HUES64 (cell line): ENCODE measurements at regions not wholly inside any gene's neighbourhood (a gene's known extent, or its start where the extent isn't known, plus 50 kb on each side); places are given as distances from the start of the nearest gene placed in this dataset.

Experiments
- H3K27ac ChIP-seq: 2 replicates; pipeline ENCODE4 v1.7.0; 2013; ENCODE audit warnings: low read depth, low read length, inconsistent platforms
- H3K27me3 ChIP-seq: 2 replicates; pipeline ENCODE4 v1.6.1; 2013; ENCODE audit warnings: mild to moderate bottlenecking, low read length; ENCODE audit not compliant: insufficient read depth
- H3K36me3 ChIP-seq: 2 replicates; pipeline ENCODE4 v1.6.1; 2013; ENCODE audit warnings: mild to moderate bottlenecking, low read length; ENCODE audit not compliant: insufficient read depth
- H3K4me1 ChIP-seq: 2 replicates; pipeline ENCODE4 v1.6.1; 2013; ENCODE audit warnings: mild to moderate bottlenecking, low read length, moderate library complexity; ENCODE audit not compliant: insufficient read depth
- H3K4me3 ChIP-seq: 2 replicates; pipeline ENCODE4 v1.5.1; 2013; ENCODE audit warnings: mild to moderate bottlenecking, low read length, moderate library complexity
- H3K9ac ChIP-seq: 2 replicates; pipeline ENCODE4 v1.6.1; 2013; ENCODE audit warnings: mild to moderate bottlenecking, low read depth, low read length
- H3K9me3 ChIP-seq: 2 replicates; pipeline ENCODE4 v1.6.1; 2013; ENCODE audit warnings: low read depth, low read length; ENCODE audit not compliant: insufficient read depth
- WGBS: fragments of 150-250, 120-280 bp; methylation state at CpG from one replicate; pipeline ENCODE4 v1.1.7; 2013; ENCODE audit warnings: missing lambda C conversion rate; 5-methylcytosine and 5-hydroxymethylcytosine counted together

DNA sequence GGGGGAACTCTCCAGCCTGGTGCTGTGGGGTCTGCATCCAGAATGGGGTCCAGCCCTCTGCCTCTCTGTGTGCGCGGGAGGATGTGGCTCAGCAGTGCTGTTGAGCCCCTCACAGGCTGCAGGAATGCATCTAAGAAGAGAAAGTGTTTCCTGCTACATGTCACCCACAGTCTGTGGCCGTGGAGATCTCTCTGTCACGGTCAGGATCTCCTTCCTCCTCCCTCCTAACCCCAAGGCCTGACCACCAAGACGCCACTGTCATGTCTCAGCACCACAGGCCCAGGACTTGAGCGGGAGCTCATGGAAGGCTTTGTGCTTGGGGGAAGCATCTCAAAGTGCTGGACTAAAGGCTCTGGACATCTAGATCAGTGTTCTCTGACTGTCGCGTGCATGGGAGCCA, 90.1 kb downstream of the SREK1 start:
- Histone ChIP-seq H3K36me3 (no peaks in the 10 kb centered on the region), H3K27me3 (no peaks in the 10 kb centered on the region), H3K4me3 (no peak overlapping the region), H3K9ac (no peak overlapping the region), H3K4me1 (peaks cover 16% of the 10 kb centered on the region), H3K9me3 (no peaks in the 10 kb centered on the region), H3K27ac (no peak overlapping the region)
- 95% methylated on average over 8 of the region's 8 CpGs for WGBS

DNA sequence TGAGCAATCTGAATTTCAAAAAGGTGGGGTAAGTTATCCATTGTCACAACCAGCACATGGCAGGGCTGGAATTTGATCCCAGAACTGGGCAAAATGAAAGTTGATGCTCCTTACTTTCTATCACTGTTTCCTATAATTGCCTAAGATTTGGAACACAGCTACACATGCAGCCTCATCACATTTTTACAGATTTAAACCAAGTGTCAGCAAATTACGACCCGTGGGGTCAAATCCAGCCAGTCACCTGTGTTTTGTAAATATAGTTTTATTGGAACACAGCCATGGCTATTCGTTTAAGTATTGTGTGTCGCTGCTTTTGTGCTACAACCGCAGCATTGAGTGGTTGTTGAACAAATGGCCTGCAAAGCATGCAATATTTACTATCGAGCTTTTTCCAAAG, 94.3 kb downstream of the SREK1 start:
- no peaks in the 10 kb centered on the region for H3K36me3 ChIP-seq
- H3K27ac ChIP-seq: no peak overlapping the region
- peaks cover 3% of the 10 kb centered on the region; the same call in 1 of the 2 replicates for H3K4me1 ChIP-seq
- WGBS: 92% methylated on average over 6 of the region's 6 CpGs
- no peak overlapping the region for H3K9ac ChIP-seq
- no peaks in the 10 kb centered on the region for H3K9me3 ChIP-seq
- H3K4me3 ChIP-seq: no peak overlapping the region
- H3K27me3 ChIP-seq: no peaks in the 10 kb centered on the region

DNA sequence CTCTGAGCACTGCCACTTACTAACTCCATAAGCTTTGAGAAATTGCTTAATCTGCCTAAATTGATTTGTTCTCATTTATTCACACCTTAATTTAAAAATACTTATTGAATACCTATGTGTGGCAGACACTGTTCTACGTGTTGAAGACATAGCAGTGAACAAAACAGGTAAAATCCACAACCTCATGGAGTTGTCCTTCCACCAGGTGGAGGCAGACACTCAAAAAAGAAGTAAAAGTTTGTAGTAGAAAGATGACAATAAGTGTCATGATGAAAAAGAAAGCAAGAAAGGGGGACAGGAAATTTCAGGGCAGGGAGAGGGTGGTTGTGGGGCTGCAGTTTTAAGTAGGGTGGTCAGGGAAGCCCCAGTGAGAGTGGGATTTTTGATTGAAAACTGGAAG, 94.9 kb downstream of the SREK1 start:
- Histone ChIP-seq H3K27ac (no peak overlapping the region), H3K4me3 (no peak overlapping the region), H3K27me3 (no peaks in the 10 kb centered on the region), H3K9me3 (no peaks in the 10 kb centered on the region), H3K9ac (no peak overlapping the region), H3K36me3 (no peaks in the 10 kb centered on the region), H3K4me1 (no peaks in the 10 kb centered on the region)
- 86% methylated on average over 1 of the region's 1 CpG for WGBS

DNA sequence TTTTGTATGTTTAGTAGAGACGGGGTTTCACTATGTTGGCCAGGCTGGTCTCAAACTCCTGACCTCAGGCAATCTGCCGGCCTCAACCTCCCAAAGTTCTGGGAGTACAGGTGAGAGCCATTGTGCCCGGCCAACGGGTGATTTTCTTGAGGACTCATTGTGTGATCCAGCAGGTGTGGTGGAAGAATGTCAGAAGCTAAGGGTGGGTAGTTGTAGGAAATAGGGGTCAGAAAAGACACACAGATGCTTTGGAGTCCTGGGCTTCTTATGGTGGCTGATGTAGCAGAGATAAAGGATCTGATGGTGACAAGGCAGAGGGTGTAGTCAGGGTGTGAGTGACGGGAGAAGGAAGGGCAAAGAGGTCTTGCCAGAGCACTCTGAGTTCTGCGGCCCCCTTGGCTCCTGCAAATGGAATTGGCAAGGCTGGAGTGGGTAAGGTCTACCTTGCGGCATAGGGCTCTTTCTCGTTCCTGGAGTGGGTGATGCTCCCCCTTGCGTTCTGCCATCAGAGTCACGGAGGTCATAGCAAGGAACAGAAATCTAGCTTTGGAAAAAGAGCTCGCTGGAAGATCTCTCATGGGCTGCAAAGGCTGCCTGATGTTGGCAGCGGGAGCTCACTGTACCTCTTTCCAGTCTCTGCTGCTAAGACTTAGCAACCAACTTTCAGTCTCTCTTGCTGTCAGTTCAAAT, 97.2 kb downstream of the SREK1 start:
- no peak overlapping the region for H3K9ac ChIP-seq
- H3K27ac ChIP-seq: no peak overlapping the region
- H3K4me1 ChIP-seq: no peaks in the 10 kb centered on the region
- H3K9me3 ChIP-seq: no peaks in the 10 kb centered on the region
- H3K36me3 ChIP-seq: no peaks in the 10 kb centered on the region
- no peaks in the 10 kb centered on the region for H3K27me3 ChIP-seq
- no peak overlapping the region for H3K4me3 ChIP-seq
- 91% methylated on average over 12 of the region's 12 CpGs for WGBS

DNA sequence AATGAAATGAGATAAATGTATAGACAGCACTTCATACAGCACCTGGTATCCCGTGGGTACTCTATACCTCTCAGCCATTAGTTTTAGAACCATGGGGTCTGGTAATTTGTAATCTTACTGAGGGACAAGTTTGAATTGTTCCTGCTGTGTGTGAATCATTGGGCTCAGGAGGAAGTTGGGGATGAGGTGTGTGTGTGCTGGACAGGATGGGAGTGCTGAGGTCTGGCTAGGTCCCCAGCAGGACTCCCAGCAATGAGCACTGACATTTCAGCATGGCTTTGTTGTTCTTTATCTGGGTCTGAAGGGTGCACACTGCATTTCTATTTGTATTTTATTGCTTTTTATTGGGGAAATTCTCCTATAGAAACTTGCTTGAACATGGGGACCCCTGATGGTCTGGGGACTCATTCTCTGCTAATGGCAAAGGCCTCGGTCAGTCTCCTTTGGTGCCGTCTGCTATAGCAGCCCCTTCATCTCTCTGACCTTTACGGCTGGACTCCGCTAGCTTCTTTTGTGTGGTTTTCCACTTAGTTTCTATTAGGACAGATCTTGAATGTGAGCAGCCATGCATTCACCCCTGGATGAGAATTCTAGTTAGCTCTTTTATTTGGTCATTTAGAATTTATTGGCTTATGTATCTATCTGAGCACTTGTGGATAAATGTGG, 98.1 kb downstream of the SREK1 start:
- Histone ChIP-seq H3K27me3 (no peaks in the 10 kb centered on the region), H3K9ac (no peak overlapping the region), H3K9me3 (no peaks in the 10 kb centered on the region), H3K36me3 (no peaks in the 10 kb centered on the region), H3K4me1 (no peaks in the 10 kb centered on the region), H3K4me3 (no peak overlapping the region), H3K27ac (no peak overlapping the region)
- WGBS: 93% methylated on average over 5 of the region's 5 CpGs

DNA sequence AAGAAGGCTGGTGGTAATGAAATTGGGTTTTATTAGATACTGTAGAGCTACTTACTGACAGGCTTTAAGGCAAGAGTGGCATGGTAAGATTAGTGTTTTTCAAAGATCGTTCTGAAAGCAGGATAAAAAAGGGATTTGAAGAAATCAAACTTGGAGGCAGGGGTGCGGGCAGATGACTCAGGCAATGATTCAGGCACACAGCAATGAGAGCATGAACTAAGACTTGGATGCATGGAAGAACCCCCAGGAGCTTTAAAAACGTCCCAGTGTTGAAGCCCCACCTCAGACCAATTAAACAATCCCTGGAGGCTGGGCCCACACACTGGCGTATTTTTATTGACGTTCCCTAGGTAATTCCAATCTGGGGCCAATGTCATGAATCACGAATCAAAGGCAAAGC, 102.5 kb downstream of the SREK1 start:
- no peak overlapping the region for H3K9ac ChIP-seq
- WGBS: 87% methylated on average over 6 of the region's 6 CpGs

DNA sequence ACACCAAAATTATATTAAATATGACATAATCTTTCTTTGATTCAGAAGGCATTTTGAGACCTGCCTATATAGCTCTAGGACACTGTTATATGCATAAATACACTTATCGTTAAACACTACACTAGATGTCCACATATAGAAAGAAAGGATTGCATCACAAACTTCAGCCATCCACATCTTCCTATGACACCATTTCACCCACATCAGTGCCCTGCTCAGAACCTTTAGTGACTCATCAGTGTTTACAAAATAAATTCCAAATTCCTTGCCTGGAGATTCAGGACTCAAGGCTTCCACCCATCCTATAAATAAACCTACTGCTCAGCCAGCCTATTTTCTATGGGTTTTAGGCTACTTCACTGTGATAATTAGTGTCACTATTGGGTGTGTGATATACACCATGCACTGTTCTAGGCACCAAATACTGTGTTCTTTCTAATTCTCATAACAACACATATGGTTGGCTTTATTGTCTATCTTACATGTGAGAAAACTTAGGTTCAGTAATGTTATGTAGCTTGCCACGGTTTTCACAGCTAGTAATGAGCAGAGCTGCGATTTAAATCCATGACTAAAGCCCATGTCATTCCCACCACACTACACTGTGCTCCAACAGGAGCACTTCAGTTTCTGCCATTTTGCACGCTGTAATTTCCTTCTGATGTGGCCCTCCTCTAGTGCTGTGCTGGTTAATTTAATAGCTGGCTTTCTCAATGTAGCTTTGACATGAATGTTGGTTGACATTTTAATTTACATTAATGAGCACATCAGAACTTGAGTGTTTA, 103.3 kb downstream of the SREK1 start:
- Histone ChIP-seq H3K9me3 (no peaks in the 10 kb centered on the region), H3K27ac (no peak overlapping the region), H3K4me3 (no peak overlapping the region), H3K36me3 (no peaks in the 10 kb centered on the region), H3K9ac (no peak overlapping the region), H3K27me3 (no peaks in the 10 kb centered on the region), H3K4me1 (no peaks in the 10 kb centered on the region)
- 84% methylated on average over 4 of the region's 4 CpGs for WGBS

More for the DNA sequence above, 102.5 kb downstream of the SREK1 start:
- Histone ChIP-seq H3K27ac (no peak overlapping the region), H3K4me3 (no peak overlapping the region), H3K27me3 (no peaks in the 10 kb centered on the region), H3K4me1 (no peaks in the 10 kb centered on the region), H3K9me3 (no peaks in the 10 kb centered on the region), H3K36me3 (no peaks in the 10 kb centered on the region)

DNA sequence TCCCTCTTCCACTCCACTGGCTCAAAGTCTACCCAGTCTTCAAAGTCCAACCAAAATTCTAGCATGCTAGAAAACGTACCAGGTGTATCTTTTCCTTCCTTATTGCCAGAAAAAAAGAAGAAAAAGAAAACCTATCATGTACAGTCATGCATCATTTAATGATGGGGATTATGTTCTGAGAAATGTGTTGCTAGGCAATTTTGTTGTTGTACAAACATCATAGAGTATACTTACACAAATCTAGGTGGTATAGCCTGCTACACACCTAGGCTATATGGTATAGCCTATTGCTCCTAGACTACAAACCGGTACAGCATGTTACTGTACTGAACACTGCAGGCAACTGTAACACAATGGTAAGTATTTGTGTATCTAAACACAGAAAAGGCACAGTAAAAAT, 104.8 kb downstream of the SREK1 start:
- H3K36me3 ChIP-seq: no peaks in the 10 kb centered on the region
- H3K27me3 ChIP-seq: no peaks in the 10 kb centered on the region
- H3K9ac ChIP-seq: no peak overlapping the region
- H3K4me3 ChIP-seq: no peak overlapping the region
- H3K4me1 ChIP-seq: no peaks in the 10 kb centered on the region
- H3K9me3 ChIP-seq: no peaks in the 10 kb centered on the region
- WGBS: 92% methylated on average over 1 of the region's 2 CpGs
- no peak overlapping the region for H3K27ac ChIP-seq

DNA sequence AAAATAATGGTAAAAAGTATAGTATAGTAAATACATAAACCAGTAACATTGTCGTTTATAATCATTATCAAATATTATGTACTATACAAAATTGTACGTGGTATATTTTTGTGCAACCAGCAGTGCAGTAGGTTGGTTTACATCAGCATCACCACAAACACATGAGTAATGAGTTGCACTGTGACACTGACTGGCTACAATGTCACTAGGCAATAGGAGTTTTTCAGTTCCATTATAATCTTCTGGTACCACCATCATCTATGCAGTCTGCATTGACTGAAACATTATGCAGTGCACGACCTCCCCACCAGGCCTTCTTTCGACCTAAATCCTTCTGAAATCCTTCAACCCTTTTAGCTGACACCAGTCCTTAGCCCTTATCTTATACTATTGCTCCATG, 105.8 kb downstream of the SREK1 start:
- 76% methylated on average over 3 of the region's 4 CpGs for WGBS
- H3K27me3 ChIP-seq: no peaks in the 10 kb centered on the region
- no peak overlapping the region for H3K4me3 ChIP-seq
- no peak overlapping the region for H3K27ac ChIP-seq
- H3K36me3 ChIP-seq: no peaks in the 10 kb centered on the region
- no peak overlapping the region for H3K9ac ChIP-seq
- H3K4me1 ChIP-seq: no peaks in the 10 kb centered on the region
- no peaks in the 10 kb centered on the region for H3K9me3 ChIP-seq

DNA sequence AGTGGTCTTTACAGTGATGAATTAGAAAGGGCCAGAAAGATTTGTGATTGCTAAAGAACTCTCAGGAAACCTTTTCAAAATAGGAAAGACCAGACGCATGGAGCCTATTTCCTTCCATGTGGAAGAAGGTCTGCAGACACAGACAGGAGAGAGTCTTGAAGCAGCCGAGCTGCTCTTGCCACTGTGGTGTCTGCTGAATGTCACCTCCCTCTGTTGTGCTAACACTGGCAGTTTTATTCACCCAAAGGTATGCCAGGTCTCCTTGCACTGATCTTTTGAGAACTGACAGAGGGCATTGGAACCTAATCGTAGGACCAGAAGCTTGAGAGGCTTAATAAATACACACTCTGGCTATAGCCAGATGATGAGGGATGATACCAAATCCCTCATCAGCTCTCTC, 108.7 kb downstream of the SREK1 start:
- no peaks in the 10 kb centered on the region for H3K4me1 ChIP-seq
- 90% methylated on average over 3 of the region's 3 CpGs for WGBS
- H3K27me3 ChIP-seq: no peaks in the 10 kb centered on the region
- no peak overlapping the region for H3K9ac ChIP-seq
- no peak overlapping the region for H3K4me3 ChIP-seq
- no peaks in the 10 kb centered on the region for H3K36me3 ChIP-seq
- H3K27ac ChIP-seq: no peak overlapping the region
- no peaks in the 10 kb centered on the region for H3K9me3 ChIP-seq

DNA sequence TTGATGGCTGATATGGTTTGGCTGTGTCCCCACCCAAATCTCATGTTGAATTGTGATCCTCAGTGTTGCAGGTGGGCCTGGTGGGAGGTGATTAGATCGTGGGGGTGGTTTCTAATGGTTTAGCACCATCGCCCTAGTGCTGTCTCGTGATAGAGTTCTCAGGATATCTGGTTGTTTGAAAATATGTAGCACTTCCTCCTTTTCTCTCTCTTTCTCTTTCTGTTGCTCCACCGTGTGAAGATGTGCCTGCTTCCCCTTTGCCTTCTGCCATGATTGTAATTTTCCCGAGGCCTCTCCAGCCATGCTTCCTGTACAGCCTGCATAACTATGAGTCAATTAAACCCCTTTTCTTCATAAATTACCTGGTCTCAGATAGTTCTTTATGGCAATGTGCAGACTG, 111.6 kb downstream of the SREK1 start:
- H3K36me3 ChIP-seq: no peaks in the 10 kb centered on the region
- H3K9ac ChIP-seq: no peak overlapping the region
- no peaks in the 10 kb centered on the region for H3K27me3 ChIP-seq
- H3K4me1 ChIP-seq: no peaks in the 10 kb centered on the region
- no peak overlapping the region for H3K4me3 ChIP-seq
- H3K27ac ChIP-seq: no peak overlapping the region
- WGBS: 95% methylated on average over 4 of the region's 5 CpGs
- no peaks in the 10 kb centered on the region for H3K9me3 ChIP-seq
